NCI-H2081 treated with DMSO at 0.1 percent for 48 hours (cell line): ENCODE measurements at regions not wholly inside any gene's neighbourhood (a gene's known extent, or its start where the extent isn't known, plus 50 kb on each side); places are given as distances from the start of the nearest gene placed in this dataset.
"Not testable (repeated sequence)": the region's sequence is repeated elsewhere in the genome, so short reads cannot be mapped to it uniquely, and the experiment has no call there.

Source experiments
- DNase-seq: peaks from one replicate; lab custom pipeline; 2025; lab: John Stamatoyannopoulos, UW

DNA sequence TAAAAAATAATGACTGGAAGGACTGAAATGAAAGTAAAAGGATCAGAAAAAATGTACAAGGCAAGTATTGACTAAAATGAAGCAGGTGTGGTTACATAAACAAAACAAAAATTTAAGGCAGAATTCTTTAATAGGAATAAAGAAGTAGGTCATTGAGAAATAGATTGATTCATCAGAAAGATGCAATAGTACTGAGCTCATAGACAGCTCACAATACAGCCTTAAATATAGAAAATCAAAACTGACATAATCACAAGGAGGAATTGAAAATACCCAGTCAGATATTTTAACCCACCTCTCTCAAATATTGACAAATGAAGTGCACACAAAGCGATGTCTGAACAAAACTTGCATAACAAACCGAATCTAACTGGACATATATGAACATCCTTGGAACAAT is 366.8 kb upstream of the DPYD start:
- DNase-seq, result no peak

DNA sequence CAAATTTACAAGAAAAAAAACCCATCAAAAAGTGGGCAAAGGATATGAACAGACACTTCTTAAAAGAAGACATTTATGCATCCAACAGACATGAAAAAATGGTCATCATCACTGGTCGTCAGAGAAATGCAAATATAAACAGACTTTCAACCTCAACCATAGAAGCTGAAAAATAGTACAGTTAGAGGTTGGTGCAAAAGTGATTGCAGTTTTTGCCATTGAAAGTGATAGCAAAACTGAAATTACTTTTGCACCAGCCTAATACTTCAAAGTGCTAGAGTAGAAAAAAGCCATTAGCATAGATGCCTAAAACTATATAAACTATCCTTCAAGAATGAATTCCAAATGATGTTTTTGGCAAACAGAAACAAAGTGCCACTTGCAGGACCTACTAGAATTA is 365.8 kb upstream of the DPYD start:
- DNase-seq, result no peak

DNA sequence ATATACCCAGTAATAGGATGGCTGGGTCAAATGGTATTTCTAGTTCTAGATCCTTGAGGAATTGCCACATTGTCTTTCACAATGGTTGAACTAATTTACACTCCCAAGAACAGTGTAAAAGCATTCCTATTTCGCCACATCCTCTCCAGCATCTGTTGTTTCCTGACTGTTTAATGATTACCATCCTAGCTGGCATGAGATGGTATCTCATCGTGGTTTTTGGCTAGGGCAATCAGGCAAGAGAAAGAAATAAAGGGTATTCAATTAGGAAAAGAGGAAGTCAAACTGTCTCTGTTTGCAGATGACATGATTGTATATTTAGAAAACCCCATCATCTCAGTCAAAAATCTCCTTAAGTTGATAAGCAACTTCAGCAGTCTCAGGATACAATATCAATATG is 364.5 kb upstream of the DPYD start:
- not testable (repeated sequence) for DNase-seq

DNA sequence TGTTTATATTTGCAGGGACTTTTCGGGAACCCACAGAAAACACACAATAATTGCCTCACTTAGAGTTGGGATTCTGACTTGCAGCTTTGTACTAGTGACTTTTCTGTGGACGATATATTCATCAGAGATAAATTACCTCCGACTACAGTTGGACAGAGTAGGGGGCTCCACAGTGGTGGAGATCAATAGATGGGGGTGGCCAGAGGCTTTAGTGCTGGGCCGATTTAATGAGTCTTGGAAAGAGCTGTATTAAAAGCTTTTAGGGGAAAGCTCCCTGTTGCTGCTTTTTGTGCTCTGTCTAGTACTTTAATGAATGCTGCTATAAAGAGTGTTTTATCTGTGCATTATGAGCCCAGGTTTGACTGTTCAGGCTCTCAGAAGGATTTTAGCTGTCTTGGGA is 359.2 kb upstream of the DPYD start:
- DNase-seq, result no peak

DNA sequence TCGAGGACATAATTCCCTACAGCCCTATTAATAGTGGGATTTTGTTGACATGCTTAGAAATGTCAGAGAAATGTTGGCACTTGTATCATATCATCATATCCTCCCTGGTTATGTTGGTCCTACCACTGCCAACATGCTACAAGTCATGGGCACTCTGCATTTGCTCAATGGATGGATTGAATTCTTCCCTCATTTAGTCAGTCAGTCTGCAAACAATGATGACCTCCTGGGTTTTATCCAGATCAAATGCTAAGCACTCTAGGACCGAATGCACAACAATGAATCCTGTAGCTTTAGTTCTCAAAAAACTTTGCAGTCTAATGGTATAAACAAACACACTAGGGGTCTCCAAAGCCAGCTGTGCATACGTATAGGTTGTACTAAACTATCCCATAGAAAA is 357.2 kb upstream of the DPYD start:
- DNase-seq, result no peak

DNA sequence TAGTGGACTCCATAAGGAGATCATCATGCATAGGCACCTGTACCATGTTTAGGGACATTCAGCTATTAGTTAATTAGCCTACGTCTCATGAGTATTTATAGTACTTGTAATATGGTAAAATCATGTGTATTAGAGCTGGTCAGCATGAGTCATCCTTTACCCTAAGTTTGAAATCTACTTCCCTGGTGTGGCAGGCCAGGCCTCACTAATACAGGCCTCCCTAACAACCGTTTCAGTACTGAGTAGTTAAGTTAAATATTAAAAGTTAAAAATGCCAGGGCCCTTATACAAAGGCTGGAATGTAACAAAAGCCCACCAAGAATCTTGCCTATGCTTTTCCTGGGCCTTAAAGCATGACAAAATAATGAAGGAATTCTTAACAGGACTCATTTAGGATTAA is 356.3 kb upstream of the DPYD start:
- no peak for DNase-seq

DNA sequence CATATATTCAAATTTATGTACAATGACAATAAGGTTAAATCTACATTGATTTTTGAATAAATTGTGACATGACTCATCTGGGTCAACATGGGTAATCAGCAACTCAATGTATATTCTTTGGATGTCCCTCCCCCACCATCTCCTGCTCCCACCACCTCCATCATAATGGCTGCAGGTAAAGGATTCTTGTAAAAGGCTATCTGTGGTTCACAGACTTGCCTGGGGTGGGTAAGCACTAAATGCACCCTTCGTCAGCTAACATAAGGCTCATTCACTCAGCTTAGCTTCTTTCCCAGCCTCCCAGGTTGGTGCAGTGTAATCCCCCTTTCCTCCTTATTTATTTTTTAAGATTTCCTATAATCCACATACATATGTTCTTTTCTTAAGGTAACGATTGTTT is 355.7 kb upstream of the DPYD start:
- DNase-seq, result no peak

DNA sequence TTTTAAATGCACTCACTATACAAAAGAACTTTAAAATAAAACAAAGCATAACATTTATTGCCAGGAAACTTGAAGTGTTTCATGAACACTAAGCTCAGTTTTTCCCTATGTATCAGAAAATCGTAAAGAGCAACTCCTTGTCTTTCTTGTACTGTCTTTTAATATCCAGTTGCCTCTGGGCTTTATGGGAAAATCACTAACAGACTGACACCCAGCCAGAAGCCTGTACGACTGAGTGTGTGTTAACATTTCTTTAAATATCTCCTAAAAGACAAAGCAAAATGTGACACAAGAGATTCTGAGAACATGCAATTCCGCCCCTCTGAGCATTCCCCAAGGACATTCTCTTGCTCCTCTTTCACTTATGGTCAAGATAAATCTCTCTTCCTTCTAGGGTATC is 347.5 kb upstream of the DPYD start:
- DNase-seq, result no peak

DNA sequence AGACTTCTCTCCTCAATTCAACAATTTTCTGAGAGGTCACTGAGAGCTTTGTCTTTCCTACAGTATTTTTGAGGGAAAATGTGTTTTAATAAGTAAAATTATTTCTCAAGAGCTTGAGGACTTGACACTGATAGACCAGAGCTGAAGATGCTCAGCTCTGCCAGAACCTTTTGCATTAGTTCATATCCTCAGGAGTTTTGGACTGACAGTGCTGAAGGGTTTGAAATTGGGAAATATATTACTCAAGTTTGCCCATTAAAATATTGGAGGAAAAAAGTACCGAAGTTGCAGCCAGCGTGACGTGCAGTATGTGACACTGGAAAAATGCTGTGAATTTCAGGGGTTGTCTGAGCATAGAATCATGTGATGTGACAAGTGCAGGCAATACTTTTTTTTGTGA is 346.6 kb upstream of the DPYD start:
- DNase-seq, result no peak

DNA sequence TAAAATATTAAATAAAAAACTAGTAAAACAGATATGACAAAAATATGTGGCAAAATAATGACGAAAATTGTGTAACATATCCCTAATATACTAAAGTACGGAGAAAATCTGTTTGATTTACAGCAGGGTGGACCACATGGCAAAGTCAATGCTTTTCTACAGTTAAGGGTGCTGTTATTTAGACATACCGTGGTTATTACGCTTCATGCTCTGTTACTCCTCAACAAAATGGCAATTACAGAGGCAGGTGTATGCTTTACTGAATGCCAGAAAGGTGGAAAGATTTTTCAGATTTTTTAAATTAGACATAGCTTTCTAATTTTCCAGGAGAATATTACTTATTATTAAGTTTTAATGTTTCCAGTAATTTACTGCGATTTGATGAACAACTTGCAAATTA is 343.9 kb upstream of the DPYD start:
- DNase-seq, result peak; percentile 24

DNA sequence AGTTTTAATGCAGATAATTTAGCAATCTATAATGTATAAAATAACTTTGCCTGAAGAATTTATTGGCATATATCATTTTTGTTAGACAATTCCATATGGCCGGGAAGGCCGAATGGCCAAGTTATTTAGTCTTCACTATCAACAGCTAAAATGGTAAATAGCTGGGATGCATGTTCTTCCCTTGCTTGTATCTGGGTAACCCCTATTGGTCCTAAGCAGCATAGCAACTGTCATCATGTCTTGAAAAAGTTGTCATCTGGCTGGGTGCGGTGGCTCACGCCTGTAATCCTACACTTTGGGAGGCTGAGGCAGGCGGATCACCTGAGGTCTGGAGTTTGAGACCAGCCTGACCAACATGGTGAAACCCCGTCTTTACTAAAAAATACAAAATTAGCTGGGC is 340.0 kb upstream of the DPYD start:
- no peak for DNase-seq

DNA sequence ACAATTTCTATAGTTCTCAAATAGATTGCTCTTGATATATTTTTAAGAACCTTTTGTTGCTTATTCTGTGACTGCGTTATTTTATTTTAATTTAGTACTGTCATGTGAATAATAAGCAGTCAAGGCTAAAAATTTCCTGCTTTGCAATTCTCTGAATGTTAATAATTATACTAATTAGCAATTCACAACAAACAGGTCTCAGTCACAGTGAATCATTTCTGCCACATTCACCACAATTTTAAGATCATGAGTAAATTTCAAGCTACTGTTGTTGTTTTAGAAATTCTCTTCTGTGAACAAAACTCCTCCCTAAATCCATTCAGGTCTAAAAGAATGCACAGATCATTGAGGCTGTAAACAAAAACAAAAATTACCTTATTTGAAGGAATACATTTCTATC is 339.6 kb upstream of the DPYD start:
- no peak for DNase-seq

DNA sequence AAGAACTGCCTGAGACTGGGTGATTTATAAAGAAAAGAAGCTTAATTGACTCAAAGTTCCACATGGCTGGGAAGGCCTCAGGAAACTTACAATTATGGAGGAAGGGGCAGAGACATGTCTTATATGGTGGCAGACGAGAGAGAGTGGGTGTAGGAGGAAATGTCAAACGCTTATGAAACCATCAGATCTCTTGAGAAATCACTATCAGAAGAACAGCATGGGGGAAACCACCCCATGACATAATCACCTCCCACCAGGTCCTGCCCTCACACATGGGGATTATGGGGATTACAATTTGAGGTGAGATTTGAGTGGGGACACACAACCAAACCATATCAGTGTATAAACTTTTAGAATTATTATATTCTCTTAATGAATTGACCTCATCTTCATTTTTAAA is 335.9 kb upstream of the DPYD start:
- DNase-seq, result no peak

DNA sequence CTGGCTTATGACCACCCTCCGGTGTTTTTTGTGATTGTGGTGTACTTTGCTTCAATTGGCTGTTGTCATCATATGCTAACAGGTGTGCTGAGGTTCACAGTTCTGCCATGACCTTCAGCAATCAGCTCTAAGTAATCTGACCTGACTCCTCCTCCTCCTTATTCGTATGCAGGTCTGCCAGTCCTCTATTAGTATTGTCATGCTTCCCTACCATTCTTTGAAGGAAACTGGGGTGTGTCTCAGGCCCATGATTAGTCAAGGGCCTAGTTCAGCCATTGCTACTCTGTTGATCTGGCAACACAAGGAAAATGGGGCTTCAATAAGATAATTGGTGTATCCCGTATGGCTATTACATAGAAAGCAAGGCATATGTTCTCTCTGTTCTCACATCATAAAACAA is 332.3 kb upstream of the DPYD start:
- no peak for DNase-seq

DNA sequence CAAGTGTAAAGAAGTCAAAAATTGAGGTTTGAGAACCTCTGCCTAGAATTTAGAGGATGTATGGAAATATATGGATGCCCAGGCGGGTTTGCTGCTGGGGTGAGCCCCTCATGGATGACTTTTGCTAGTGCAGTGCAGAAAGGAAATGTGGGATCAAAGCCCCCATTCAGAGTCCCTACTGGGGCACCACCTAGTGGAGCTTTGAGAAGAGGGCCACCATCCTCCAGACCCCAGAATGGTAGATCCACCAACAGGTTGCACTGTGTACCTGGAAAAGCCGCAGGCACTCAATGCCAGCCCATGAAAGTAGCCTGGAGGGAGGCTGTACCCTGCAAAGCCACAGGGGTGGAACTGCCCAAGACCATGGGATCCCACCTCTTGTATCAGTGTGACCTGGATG is 330.7 kb upstream of the DPYD start:
- no peak for DNase-seq

DNA sequence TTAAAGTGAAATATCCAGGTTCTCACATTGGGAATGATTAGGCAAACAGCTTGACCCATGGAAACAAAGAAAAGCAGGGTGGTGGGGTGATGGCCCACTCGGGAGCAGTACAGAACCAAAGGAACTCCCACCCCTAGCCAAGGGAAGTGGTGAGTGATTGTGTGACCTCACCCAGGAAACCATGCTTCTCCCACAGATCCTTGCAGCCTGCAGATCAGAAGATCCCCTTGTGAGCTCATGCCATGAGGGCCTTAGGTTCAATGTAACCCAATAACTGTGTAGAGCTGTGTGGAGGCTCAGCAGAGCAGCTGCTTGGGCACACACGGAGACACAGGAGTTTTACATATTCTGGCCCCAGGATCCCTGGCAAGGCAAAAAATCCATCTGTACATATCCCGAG is 311.8 kb upstream of the DPYD start:
- DNase-seq, result no peak

DNA sequence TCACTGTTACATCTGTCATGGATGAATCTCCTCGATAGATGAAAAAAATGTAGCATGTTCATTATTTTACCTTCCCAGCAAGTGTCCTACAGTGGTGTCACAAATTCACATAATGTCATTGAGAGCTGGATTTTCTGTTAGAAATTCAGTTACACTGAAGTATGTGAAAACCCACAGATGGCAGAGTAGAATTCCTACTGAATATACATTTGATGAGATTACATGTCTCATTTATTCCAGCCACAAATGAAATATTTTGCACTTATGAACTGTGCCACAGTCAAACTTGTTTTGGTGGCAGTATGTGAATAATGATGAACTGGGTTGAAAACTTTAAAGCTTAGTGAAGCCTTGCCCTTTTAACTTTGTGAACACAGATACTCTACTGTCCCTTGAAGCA is 301.9 kb upstream of the DPYD start:
- no peak for DNase-seq

DNA sequence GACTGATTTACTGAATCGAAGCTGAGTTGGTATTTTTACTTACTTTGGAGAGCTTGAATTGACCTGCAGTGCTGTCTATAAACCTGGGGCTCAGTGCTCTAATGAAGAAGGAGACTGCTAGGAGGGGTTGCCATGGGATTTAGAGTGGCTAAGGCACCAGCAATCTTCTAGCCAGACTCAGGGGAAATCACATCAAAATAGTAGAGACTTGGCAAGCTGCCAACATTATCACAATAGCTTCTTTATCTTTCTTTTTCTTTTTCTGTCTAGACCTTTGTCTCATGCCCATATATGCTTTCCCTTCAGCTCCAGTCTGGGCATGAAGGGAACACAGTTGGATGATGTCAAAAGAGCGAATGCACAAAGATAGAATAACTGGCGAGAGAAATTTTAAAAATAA is 301.1 kb upstream of the DPYD start:
- DNase-seq, result no peak

DNA sequence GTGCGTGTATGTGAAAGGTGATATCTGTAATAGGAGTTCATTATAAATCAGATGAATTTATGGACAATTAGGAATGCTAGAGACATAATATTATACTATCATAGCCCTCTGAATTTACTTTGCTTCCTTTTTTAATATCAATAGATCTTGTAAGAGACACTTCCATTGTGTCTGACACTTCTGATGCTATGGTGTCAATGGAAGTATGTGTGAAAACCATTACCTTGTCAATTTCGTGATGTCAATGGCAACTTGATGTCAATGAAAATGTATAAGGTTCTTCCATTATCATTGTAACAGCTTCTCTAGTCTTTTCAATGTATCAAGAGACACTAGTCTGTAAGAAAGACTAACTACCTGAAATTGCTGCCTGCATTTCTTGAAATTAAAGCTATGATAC is 296.8 kb upstream of the DPYD start:
- no peak for DNase-seq

DNA sequence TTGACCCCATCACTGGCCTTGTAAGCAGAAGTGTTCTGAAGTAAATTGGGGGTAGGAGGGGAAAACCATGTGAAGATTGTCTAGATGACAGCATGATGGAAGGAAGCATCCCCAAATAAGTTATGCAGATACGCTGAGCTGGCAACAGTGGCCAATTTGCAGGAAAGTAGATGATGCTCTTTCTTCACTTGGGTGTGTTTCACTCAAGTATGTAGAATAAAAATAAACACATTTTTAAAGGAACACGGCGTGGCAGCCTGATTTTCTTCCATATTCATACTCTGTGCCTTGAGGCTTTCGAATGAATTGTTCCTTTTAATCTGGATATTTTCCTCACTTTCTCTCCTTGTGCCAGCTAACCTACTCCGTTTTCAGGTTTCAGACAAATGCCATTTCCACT is 295.5 kb upstream of the DPYD start:
- DNase-seq, result no peak

DNA sequence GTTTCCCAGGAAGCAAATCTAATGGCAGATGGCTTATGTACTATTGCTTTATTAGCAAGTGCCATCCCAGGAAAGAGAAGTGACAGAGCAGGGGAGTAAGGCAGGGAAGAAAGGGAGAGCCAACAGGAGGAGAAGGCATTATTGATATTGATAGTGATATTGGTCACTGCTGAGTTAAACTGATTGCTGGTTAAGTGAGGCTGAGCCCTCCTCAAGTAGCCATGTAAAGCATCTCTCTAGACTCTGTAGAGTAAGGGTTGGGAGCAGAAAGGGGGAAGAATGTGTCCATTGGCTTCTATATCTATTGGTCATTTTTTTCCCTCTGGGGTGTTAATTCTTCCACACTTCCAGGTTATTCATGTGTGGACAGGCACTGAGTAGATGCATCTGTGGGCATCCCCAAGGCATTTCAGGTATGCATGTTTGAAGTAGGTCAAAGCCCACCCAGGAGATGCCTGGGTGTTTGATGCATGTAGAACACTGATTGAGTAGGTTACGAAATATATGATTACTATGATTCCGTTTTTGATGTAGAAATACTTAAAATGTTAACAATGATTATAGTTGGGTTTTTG is 290.5 kb upstream of the DPYD start:
- DNase-seq, result no peak

DNA sequence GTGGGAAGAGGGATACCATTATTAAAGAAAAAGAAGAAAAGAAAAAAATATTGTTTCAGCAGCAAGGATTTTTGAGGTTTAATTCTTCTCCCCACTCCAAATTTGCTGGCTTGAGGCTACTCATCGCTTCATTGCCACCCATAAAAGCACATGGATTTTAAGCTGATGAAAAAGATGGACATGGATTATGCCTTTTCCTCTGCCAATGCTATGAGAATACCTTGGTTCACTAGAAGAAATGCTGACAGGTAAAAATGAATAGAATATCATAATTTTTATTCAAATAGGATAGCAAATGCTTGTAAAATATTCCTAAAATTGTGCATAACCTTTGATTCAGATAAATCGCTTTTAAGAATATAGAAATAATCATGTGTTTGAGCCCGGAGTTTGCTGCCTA is 289.7 kb upstream of the DPYD start:
- no peak for DNase-seq

DNA sequence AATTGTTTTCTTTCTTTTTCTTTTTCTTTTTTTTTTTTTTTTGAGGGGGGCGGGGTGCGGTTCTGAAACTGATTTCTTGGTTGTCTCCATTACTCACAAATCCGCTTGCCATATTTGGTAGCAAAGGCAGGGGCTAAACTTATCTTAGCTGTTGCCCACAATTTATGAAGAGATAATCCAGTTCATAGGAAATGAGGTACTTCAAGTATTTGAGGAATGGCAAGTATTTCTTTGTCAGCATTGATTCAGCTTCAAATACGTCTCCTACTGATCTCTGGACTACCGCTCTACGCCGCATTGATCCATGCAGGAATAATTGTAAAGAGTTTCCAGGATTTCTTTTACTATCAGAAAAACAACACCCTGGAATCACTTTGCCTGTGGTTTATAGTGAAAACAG is 289.2 kb upstream of the DPYD start:
- no peak for DNase-seq

DNA sequence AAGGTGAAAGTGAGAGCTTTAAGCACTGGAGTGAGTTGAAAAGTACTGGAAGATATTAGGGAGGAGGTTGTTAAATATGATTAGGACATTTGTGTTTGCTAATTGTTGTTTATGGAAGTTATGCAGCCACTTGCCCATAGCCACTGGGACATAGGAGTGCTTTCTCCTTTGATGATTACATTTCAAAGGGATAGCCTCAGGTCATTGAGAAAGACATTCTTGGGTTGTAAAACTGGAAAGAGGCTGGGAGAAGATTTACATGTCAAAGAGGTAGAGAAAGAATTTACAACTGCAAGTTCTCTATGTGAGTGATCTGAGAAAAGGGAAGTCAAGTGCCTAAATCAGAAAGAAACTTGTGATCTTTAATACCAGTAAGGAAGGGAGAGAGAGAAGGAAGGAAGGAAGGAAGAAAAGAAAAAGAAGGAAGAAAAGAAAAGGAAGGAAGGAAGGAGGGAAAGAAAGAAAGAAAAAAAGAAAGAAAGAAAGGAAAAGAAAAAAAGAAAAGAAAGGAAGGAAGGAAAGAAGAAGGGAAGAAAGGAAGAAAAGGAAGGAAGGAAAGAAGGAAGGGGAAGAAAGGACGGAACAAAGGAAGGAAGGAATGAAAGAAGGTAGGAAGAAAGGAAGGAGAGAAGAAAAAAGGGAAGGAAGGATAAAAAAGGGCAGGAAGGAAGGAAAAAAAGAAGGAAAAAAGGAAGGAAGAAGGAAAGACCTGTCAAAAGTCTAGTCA is 284.6 kb upstream of the DPYD start:
- no peak for DNase-seq
